ENCODE measurements at regions not wholly inside any gene's neighbourhood (a gene's known extent, or its start where the extent isn't known, plus 50 kb on each side); places are given as distances from the start of the nearest gene placed in this dataset.
A peak's percentile ranks its signal among the peaks of the same experiment; 100 is the strongest.
"Not testable (repeated sequence)": the region's sequence is repeated elsewhere in the genome, so short reads cannot be mapped to it uniquely, and the experiment has no call there.

GRCh38 chr5:62133426-62133825 lies 172.6 kb upstream of the KIF2A start:
- DNase-seq: no peak

GRCh38 chr5:62134811-62135210 lies 171.2 kb upstream of the KIF2A start:
- no peak for DNase-seq

- no peak for DNase-seq
Observed at GRCh38 chr5:62137628-62138027, 168.4 kb upstream of the KIF2A start.

- DNase-seq: no peak
Observed at GRCh38 chr5:62138607-62139006, 167.4 kb upstream of the KIF2A start.

GRCh38 chr5:62139741-62140140 lies 166.3 kb upstream of the KIF2A start:
- no peak for DNase-seq

- no peak for DNase-seq
Observed at GRCh38 chr5:62142351-62142750, 163.7 kb upstream of the KIF2A start.

GRCh38 chr5:62143268-62144229 lies 162.5 kb upstream of the KIF2A start:
- no peak for DNase-seq

GRCh38 chr5:62144401-62145022 lies 161.5 kb upstream of the KIF2A start:
- no peak for DNase-seq

GRCh38 chr5:62149879-62150278 lies 156.1 kb upstream of the KIF2A start:
- no peak for DNase-seq

- DNase-seq: peak; percentile 11
Observed at GRCh38 chr5:62152394-62153087, 153.5 kb upstream of the KIF2A start.

GRCh38 chr5:62154758-62155157 lies 151.2 kb upstream of the KIF2A start:
- no peak for DNase-seq

GRCh38 chr5:62155988-62156387 lies 150.0 kb upstream of the KIF2A start:
- DNase-seq: no peak

- peak; percentile 63 for DNase-seq
Observed at GRCh38 chr5:62167561-62168057, 138.4 kb upstream of the KIF2A start.

- DNase-seq: no peak
Observed at GRCh38 chr5:62168506-62169281, 137.3 kb upstream of the KIF2A start.

GRCh38 chr5:62178258-62178657 lies 127.7 kb upstream of the KIF2A start:
- no peak for DNase-seq

GRCh38 chr5:62182802-62183201 lies 123.2 kb upstream of the KIF2A start:
- DNase-seq: no peak

- no peak for DNase-seq
Observed at GRCh38 chr5:62183727-62184126, 122.3 kb upstream of the KIF2A start.

- no peak for DNase-seq
Observed at GRCh38 chr5:62184444-62184843, 121.6 kb upstream of the KIF2A start.

GRCh38 chr5:62190173-62190572 lies 115.8 kb upstream of the KIF2A start:
- DNase-seq: no peak

GRCh38 chr5:62190931-62191330 lies 115.1 kb upstream of the KIF2A start:
- DNase-seq: no peak

GRCh38 chr5:62192958-62193357 lies 113.0 kb upstream of the KIF2A start:
- DNase-seq: no peak

GRCh38 chr5:62196532-62196931 lies 109.5 kb upstream of the KIF2A start:
- not testable (repeated sequence) for DNase-seq

GRCh38 chr5:62197697-62198096 lies 108.3 kb upstream of the KIF2A start:
- DNase-seq: no peak

Measured in DMS153 (cell line).